BLaER1 treated with 17β-estradiol and CSF1 and Interleukin-3, amounts not matched to agents 10 nM and 100 nM (cell line): ENCODE measurements at regions not wholly inside any gene's neighbourhood (a gene's known extent, or its start where the extent isn't known, plus 50 kb on each side); places are given as distances from the start of the nearest gene placed in this dataset.

Experiments used
- H3K27ac ChIP-seq, 11 experiments: shearing (Covaris generic); formaldehyde crosslinking; 2 replicates each; pipeline ENCODE4 v1.8.1; 2022
- H3K27me3 ChIP-seq, 11 experiments: shearing (Covaris generic); formaldehyde crosslinking; 2 replicates each; pipeline ENCODE4 v1.8.1; 2022
- H3K36me3 ChIP-seq, 11 experiments: shearing (Covaris generic); formaldehyde crosslinking; 2 replicates each; pipeline ENCODE4 v1.8.1; 2022
- H3K4me1 ChIP-seq, 10 experiments: shearing (Covaris generic); formaldehyde crosslinking; 2 replicates each; pipeline ENCODE4 v1.8.1; 2022
- H3K4me2 ChIP-seq, 11 experiments: shearing (Covaris generic); formaldehyde crosslinking; 2 replicates each; pipeline ENCODE4 v1.8.1; 2022
- H3K4me3 ChIP-seq, 10 experiments: shearing (Covaris generic); formaldehyde crosslinking; 2 replicates each; pipeline ENCODE4 v1.8.1; 2022
- H3K9ac ChIP-seq, 11 experiments: shearing (Covaris generic); formaldehyde crosslinking; 2 replicates each; pipeline ENCODE4 v1.8.1; 2022
- H3K9me3 ChIP-seq, 11 experiments: shearing (Covaris generic); formaldehyde crosslinking; replicated peaks in 1 of 11; 2 replicates each; pipeline ENCODE4 v1.8.1; 2022
- H4K20me1 ChIP-seq, 11 experiments: shearing (Covaris generic); formaldehyde crosslinking; 2 replicates each; pipeline ENCODE4 v1.8.1; 2022
- Cebpa-rat ChIP-seq, 11 experiments: shearing (Covaris generic); IDR thresholded peaks; 2 replicates each; pipeline ENCODE4 v1.8.1; 2022

DNA sequence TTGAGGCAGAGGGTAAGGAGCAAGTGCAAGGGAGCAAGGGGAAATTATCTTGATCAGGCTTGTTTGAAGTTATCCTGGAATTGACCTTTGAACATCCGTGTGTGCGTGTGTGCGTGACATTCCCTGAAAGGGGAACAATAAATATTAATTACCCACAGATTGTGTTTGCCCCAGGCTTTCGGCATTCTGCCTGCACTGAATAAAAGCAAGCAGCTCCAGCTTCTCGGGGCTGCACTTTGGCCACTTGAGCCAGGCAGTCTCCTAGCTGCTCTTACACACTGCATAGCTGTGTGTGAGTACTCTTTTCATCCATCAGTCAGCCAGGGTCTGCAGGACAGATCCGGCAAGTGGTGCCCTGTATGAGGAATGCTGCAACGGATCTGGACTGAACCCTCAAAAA lies 107.7 kb upstream of the BTN3A2 start:
- Histone ChIP-seq H3K4me3 (no peak overlapping the region), H4K20me1 (no peaks in the 10 kb centered on the region; a peak in 2 of 22 replicates), H3K4me2 (no peak overlapping the region), H3K36me3 (peaks cover 0 to 15% (median 6%) of the 10 kb centered on the region in 11 experiments; a peak in 9 of 22 replicates), H3K4me1 (peaks cover 18 to 39% (median 22%) of the 10 kb centered on the region in 10 experiments; a peak in 18 of 20 replicates), H3K9ac (no peak overlapping the region), H3K27me3 (peaks cover 0 to 4% (median 0%) of the 10 kb centered on the region in 11 experiments; a peak in 2 of 22 replicates), H3K27ac (no peak overlapping the region), H3K9me3 (peaks cover 0 to 32% (median 0%) of the 10 kb centered on the region in 11 experiments; a peak in 8 of 22 replicates)
- TF ChIP-seq Cebpa-rat (IDR thresholded peaks at IDR 0.05): no peak

DNA sequence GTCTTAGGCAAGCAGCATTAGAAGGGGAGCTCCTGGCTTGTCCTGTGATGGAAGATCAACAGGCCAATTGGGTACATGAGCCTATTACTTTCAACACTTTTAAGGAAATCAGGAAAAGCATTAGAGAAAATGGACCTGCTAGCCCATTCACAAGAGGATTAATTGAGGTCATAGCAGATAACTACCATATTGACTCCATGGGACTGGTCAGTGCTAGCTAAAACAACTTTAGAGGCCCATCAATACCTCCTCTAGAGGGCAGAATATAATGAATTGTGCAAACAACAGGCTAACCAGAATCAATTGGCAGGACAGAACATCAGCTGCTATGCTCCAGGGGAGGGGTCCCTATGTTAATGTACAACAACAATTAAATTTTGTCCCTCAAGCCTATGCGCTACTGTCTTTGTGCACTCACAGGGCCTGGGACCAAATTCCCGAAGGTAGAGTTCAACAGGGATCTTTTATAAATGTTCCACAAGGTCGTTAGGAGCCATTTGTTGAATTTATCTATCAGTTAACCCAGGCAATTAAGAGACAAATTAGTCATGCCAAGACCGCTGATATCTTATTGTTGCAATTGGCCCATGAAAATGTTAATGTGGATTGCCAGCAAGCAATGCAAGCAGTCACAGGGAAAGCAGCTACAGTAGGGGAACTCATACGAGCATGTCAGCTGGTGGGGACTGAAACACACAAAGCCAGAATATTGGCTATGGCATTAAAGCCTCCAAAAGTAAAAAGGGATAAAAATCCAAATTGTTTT lies 106.6 kb upstream of the BTN3A2 start:
- TF ChIP-seq Cebpa-rat (IDR thresholded peaks at IDR 0.05): no peak
- Histone ChIP-seq H3K27ac (no peak overlapping the region), H4K20me1 (no peaks in the 10 kb centered on the region; a peak in 1 of 22 replicates), H3K36me3 (peaks cover 0 to 15% (median 6%) of the 10 kb centered on the region in 11 experiments; a peak in 9 of 22 replicates), H3K4me1 (peaks cover 18 to 29% (median 21%) of the 10 kb centered on the region in 10 experiments; a peak in 18 of 20 replicates), H3K4me3 (no peak overlapping the region), H3K9ac (no peak overlapping the region), H3K27me3 (peaks cover 0 to under 1% (median 0%) of the 10 kb centered on the region in 11 experiments; a peak in 1 of 22 replicates), H3K9me3 (peaks cover 0 to 35% (median 0%) of the 10 kb centered on the region in 11 experiments; a peak in 8 of 22 replicates), H3K4me2 (no peak overlapping the region)

DNA sequence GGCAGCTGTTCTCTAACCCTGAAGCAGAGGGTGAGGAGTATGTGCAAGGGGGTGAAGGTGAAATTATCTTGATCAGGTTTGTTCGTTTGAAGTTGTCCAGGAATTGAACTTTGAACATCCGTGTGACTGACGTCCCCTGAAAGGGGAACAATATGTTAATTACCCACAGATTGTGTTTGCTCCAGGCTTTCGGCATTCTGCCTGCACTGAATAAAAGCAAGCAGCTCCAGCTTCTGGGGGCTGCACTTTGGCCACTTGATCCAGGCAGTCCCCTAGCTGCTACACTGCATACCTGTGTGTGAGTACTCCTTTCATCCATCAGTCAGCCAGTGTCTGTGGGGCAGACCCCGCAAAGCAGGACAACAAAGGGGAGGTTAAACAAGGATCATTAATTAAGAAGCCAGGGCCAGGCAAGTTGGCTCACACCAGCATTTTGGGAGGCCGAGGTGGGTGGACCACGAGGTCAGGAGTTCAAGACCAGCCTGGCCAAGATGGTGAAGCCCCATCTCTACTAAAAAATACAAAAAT lies 104.8 kb upstream of the BTN3A2 start:
- Histone ChIP-seq H4K20me1 (no peaks in the 10 kb centered on the region; a peak in 1 of 22 replicates), H3K4me3 (no peak overlapping the region), H3K36me3 (peaks cover 0 to 15% (median 6%) of the 10 kb centered on the region in 11 experiments; a peak in 9 of 22 replicates), H3K9me3 (peaks cover 0 to 35% (median 0%) of the 10 kb centered on the region in 11 experiments; a peak in 8 of 22 replicates), H3K4me2 (no peak overlapping the region), H3K4me1 (peaks cover 2 to 11% (median 4%) of the 10 kb centered on the region in 10 experiments; a peak in 12 of 20 replicates), H3K27ac (peak overlapping the region in 1 of 11 experiments; percentile 28; a peak in 1 of 22 replicates), H3K27me3 (no peaks in the 10 kb centered on the region), H3K9ac (no peak overlapping the region)
- no peak for TF ChIP-seq Cebpa-rat (IDR thresholded peaks at IDR 0.05)

DNA sequence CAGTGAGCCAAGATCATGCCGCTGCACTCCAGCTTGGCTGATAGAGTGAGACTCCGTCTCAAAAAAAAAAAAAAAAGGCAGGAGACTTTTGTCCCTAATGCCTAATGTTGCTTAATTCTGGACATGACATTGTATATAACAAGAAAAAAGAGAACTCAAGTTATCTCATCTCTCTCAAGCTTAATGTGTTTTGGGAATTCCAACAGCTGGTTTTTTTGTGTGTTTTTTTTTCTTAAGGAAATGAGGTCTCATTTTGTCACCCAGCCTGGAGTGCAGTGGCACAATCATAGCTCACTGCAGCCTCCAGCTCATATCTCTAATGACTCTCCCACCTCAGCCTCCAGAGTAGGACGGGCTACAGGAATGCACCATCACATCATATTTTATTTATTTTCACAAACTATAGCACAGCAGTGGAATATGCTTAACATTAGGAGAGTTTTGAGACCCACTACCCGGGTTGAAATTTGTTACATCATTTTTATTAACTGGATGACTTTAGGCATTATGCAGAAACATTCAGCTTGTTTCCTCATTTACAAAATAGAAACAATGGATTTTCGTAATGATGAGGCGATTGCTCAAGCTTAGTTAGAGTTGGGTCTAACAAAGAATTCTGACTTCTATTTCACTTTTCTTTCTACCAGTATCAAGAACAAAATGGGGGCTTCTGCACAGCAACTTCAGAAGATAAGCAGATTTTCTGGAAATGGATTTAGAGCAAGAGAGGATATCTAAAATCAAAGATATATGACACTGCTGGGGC lies 104.1 kb upstream of the BTN3A2 start:
- Histone ChIP-seq H3K9ac (no peak overlapping the region), H3K27ac (peak overlapping the region in 2 of 11 experiments; percentile 28 to 38; a peak in 4 of 22 replicates), H3K9me3 (peaks cover 0 to 35% (median 0%) of the 10 kb centered on the region in 11 experiments; a peak in 8 of 22 replicates), H3K4me3 (no peak overlapping the region), H3K27me3 (no peaks in the 10 kb centered on the region), H4K20me1 (no peaks in the 10 kb centered on the region; a peak in 1 of 22 replicates), H3K4me1 (peaks cover 0 to 7% (median 0%) of the 10 kb centered on the region in 10 experiments; a peak in 2 of 20 replicates), H3K4me2 (no peak overlapping the region), H3K36me3 (peaks cover 0 to 15% (median 6%) of the 10 kb centered on the region in 11 experiments; a peak in 9 of 22 replicates)
- TF ChIP-seq Cebpa-rat (IDR thresholded peaks at IDR 0.05): no peak

DNA sequence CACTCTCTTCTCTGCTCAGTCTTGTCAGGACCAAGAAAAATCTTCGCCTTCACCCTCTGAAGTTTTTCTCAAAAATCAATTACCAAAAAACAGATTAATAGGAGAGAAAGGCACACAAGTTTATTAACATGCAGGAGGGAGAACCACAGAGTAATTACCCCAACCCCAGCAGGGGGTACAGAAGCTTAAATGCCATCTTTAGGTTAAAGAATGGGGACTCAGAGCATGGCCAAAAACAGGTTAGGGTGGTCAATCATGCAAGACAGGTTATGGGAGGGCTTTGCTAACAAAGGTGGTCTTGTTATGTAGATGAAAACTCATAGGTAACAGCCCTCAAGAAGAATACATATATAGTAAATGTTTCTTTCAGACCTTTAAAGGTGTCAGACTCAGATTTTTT lies 100.5 kb upstream of the BTN3A2 start:
- Histone ChIP-seq H3K4me1 (peaks cover 1 to 11% (median 9%) of the 10 kb centered on the region in 10 experiments; a peak in 19 of 20 replicates), H3K27ac (no peak overlapping the region), H4K20me1 (no peaks in the 10 kb centered on the region), H3K4me2 (no peak overlapping the region), H3K9ac (no peak overlapping the region), H3K4me3 (no peak overlapping the region), H3K36me3 (peaks cover 0 to 11% (median 3%) of the 10 kb centered on the region in 11 experiments; a peak in 9 of 22 replicates), H3K27me3 (no peaks in the 10 kb centered on the region), H3K9me3 (peaks cover 0 to 31% (median 0%) of the 10 kb centered on the region in 11 experiments; a peak in 8 of 22 replicates)
- no peak for TF ChIP-seq Cebpa-rat (IDR thresholded peaks at IDR 0.05)

DNA sequence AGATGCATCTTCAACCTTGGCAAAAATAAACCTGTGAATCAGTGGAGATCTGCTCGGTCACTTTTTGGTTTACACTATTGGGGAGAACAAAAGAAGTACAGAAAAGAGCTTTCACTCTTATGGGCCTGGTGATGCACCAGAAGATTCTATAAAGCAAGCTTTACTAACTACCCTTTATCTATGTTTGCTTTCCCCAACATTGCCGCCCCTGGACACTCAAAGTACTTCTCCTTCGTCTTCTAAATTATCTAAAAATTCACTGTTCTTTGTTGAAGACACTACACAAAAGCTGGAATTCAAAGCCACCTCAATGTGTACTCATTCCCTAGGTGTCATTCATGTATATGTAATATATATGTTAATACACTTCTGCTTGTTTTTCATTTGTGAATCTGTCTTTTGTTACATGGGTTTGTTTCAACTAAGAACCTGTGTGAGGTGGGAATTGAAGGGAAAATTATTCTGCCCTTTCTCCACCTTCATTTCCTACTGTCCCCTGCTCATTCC lies 97.9 kb upstream of the BTN3A2 start:
- H3K27ac ChIP-seq: no peak overlapping the region
- no peak overlapping the region for H3K4me2 ChIP-seq
- TF ChIP-seq Cebpa-rat (IDR thresholded peaks at IDR 0.05): no peak
- peaks cover 0 to 5% (median 0%) of the 10 kb centered on the region in 11 experiments; a peak in 4 of 22 replicates for H3K9me3 ChIP-seq
- H3K4me1 ChIP-seq: peaks cover 21 to 29% (median 26%) of the 10 kb centered on the region in 10 experiments
- H4K20me1 ChIP-seq: peaks cover 0 to 6% (median 0%) of the 10 kb centered on the region in 11 experiments; a peak in 1 of 22 replicates
- H3K4me3 ChIP-seq: no peak overlapping the region
- H3K36me3 ChIP-seq: no peaks in the 10 kb centered on the region
- 0 out of 22 replicates have a peak, but pooled peaks cover 0 to 3% (median 0%) of the 10 kb centered on the region in 11 experiments for H3K27me3 ChIP-seq
- H3K9ac ChIP-seq: no peak overlapping the region

DNA sequence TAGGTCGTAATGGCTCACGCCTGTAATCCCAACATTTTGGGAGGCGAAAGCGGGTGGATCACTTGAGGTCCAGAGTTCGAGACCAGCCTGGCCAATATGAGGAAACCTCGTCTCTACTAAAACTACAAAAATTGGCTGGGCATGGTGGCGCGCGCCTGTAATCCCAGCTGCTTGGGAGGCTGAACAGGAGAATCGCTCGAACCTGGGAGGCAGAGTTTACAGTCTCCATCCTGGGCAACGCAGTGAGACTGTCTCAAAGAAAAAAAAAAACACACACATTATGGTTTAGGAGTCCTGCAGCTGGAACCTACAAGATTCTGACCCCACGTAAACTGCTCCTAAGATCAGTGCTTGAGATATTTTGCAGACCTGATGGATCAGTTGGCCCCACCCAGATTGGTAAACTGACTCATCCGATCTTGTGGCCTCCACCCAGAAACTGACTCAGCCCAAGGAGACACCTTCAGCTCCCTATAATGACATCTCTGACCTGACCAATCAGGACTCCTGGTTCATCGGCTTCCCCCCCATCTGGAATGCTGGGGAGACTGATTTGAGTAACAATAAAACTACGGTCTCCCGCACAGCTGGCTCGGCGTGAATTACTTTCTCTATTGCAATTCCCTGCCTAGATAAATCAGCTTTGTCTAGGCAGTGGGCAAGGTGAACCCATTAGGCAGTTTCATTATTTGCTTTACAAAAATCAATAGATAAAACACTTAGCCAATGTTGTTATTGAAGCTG lies 96.2 kb upstream of the BTN3A2 start:
- H4K20me1 ChIP-seq: peaks cover 0 to 6% (median 0%) of the 10 kb centered on the region in 11 experiments; a peak in 1 of 22 replicates

More for the DNA sequence above, 96.2 kb upstream of the BTN3A2 start:
- Histone ChIP-seq H3K9ac (peak overlapping the region in 6 of 11 experiments; percentile 10 to 93 (median 86); a peak in 7 of 22 replicates), H3K4me2 (peak overlapping the region; percentile 18 to 97 (median 88); a peak in 20 of 22 replicates), H3K4me3 (peak overlapping the region in 5 of 10 experiments; percentile 63 to 75 (median 71); a peak in 5 of 20 replicates), H3K36me3 (no peaks in the 10 kb centered on the region), H3K9me3 (no peaks in the 10 kb centered on the region), H3K27ac (peak overlapping the region in 1 of 11 experiments; percentile 96; a peak in 2 of 22 replicates), H3K4me1 (peaks cover 21 to 31% (median 28%) of the 10 kb centered on the region in 10 experiments), H3K27me3 (0 out of 22 replicates have a peak, but pooled peaks cover 0 to 5% (median 0%) of the 10 kb centered on the region in 11 experiments)
- no peak for TF ChIP-seq Cebpa-rat (IDR thresholded peaks at IDR 0.05)
